HG03060 (cell line): ENCODE measurements at regions not wholly inside any gene's neighbourhood (a gene's known extent, or its start where the extent isn't known, plus 50 kb on each side); places are given as distances from the start of the nearest gene placed in this dataset.

Experiments used
- ATAC-seq: cut with Tn5 transposase; IDR thresholded peaks from one replicate; pipeline ENCODE4 v1.9.1; 2021; ENCODE audit warnings: low read depth, moderate number of reproducible peaks; ENCODE audit not compliant: unreplicated experiment

DNA sequence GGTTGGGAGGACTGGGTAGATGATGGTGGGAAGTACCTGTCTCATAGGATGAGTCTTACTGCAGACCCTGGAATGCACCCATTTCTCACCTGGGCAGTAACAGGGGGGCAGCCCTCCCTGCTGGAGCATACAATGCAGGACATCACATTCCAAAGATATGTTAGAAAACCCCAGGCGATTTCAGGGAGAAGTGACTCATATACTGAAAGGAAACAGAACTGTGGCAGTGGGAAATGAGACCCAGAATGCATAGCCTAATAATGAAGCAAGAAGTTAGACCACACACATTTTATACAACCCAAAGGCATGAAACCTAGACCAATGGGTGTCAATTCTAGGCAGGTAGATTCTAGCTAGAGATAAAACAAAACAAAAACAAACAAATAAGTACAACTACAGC lies 402.7 kb downstream of the IRS2 start:
- ATAC-seq, result no peak

- ATAC-seq, result no peak
Measured at GRCh38 chr13:109381546-109382180, 404.7 kb downstream of the IRS2 start.

DNA sequence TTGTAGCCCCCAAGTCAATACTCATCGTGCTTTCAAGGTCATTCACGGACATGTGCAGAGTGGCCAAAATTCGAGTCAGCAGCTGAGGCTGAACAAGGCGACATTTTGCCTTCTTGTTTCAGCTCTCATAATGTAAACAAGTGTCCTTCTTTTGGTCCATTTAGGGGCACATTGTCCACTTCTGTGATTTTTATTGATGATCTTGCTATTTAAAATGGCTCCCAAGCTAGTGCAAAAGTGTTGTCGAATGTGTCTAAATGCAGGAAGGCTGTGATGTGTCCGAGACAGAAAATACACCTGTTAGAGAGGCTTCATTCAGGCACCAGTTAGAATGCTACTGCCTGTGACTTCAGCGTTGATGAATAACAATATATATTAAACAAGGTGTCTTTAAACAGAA lies 405.9 kb downstream of the IRS2 start:
- no peak for ATAC-seq

- no peak for ATAC-seq
Measured at GRCh38 chr13:109379930-109380329, 406.5 kb downstream of the IRS2 start.

- ATAC-seq, result no peak
Measured at GRCh38 chr13:109376936-109377335, 409.4 kb downstream of the IRS2 start.

- ATAC-seq, result no peak
Measured at GRCh38 chr13:109374609-109375200, 411.7 kb downstream of the IRS2 start.

DNA sequence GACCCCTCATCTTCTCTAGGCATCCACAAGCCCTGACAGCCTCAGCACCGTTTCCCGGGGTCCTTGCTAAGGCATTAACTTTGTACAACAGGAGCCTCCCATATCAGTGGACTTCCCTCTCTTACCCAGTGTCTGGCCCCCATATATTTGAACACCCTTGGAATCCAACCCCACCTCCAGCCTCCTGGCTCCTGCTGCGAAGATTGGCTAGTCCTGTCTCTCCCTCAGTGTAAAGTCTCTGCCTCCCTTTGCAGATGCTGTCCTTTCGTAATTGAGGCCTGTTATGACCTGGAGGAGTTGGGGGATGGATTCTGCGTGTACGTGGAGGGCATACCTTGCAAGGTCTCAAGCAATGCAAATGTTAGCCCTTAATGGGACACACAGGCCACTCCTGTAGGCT lies 413.7 kb downstream of the IRS2 start:
- ATAC-seq, result no peak

- ATAC-seq, result no peak
Measured at GRCh38 chr13:109371066-109371465, 415.3 kb downstream of the IRS2 start.

GRCh38 chr13:109370496-109370895 lies 415.9 kb downstream of the IRS2 start:
- ATAC-seq, result no peak

DNA sequence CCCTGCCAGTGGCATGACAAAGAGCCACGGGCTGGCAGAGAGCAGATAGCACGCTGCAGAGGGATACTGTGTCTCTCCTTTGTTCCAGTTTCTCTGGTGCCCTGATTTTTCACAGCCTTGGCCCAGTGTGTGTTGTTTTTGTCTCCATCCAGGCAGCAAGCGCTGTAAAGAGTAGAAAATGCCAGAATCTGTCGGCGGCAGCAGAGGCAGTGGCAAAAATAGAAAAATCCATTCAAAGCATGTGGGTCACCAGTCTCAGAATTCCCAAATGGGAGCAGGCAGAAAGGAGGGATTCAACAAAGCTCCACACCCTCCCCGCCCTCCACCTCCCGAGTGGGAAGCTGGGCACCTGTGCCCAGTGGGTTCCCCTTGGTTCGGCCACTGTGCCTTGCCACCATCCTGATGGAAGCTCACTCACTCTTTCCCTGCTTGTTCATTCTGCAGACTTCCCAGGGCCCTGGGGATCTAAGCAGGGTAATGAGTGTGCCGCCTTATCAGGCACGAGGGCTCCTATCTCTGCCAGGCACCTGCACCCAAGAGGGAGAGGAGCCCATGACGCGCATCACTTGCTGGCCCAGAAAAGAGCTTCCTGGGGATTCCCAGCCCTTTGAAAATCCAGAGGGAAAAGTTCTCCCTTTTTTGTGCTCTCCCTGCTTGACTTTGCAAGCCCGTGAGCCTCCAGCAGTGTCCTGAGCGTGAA lies 416.9 kb downstream of the IRS2 start:
- ATAC-seq, result no peak

DNA sequence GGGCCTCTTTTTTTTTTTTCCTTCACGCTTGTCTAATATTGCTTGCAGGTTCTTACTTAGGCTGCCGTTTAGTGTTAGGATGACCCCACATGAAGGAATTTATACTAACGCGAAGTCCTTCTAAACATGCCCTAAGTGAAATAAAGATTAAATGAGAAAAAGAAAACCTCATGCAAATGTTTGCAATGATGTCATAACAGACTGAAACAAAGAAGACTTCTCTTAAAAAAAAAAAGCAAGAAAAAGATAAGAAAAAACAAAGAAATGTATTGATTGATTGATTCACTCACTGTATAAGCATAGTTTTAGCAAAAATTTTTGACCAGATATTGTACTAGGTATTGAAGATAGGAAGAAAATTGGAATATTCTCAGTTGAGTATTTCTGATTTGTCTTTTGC lies 418.2 kb downstream of the IRS2 start:
- no peak for ATAC-seq

DNA sequence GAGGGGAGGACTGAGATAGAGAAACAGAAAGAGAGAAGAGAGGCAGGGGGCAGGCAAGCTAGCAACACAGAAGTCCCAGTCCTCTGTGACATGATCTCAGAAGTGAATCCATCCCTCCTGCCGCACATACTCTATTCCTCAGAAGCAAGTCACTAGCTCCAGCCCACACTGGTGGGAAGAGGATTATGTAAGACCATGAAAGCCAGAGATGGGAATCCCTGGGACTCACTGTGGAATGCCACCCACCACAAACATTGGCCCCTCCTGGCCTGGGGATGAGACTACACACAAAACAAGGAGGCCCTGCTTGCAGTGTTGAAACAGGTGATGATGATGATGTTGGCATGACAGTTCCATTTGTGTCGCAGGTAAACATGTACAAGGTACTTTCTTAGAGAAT lies 419.9 kb downstream of the IRS2 start:
- ATAC-seq, result no peak

DNA sequence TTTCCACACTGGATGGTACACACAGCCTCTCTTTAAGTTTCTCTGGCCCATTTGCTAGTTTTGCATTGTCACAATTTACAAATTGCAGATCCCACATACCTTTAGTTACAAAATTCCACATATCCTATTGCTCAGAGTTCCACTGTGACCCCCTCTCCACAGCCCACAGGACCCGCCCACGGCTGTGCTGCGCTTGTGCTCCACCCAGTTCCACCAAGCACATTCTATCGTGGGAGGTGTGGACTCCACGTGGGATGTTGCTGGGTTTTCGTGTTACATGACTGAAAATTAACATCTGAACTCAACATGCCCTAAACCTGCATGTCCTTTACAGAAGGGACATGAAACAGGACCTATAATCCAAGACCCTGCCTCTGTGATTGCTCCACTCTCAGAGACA lies 423.0 kb downstream of the IRS2 start:
- no peak for ATAC-seq

DNA sequence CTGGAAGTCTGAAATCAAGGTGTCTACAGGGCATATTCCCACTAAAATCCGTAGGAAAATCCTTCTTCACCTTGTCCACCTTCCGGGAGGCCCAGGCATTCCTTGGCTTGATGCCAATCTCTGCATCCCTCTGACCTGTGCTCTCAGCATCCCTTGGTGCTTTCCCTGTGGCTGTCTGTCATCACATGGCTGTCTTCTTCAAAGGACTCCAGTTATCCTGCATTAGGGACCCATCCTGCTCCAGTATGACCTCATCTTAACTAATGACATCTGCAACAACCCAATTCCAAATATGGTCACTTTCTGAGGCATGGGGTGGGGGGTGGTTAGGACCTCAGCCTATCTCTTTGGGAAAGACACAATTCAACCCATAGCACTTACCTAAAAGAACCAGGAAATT lies 423.8 kb downstream of the IRS2 start:
- no peak for ATAC-seq

- no peak for ATAC-seq
Measured at GRCh38 chr13:109361562-109362289, 424.7 kb downstream of the IRS2 start.

- no peak for ATAC-seq
Measured at GRCh38 chr13:109357751-109358471, 428.5 kb downstream of the IRS2 start.

DNA sequence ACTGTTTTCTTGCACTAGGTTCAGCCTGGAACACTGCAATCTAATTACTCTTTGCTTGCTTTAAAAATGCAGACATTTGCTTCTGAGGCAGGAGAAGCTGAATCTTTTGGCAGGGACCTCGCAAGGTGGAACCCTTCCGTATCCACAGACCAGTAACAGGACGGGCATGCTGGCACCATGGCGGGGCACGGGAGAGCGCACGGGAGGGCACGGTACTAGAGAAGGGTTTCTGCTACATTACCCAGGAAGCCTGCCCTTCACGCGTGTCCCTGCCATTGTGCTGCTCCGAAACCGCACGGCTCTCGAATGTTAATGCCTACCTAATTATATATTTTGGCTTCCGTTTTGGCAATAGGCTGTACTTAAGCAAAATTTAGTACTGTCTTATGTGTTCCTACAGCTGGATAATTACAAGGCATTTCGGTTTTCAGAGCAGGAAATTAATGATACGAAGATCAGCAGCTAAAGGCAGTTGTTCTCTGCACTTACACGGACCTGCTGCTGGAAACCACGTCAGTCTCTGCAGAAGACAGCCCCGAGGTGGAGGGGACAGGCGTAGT lies 430.4 kb downstream of the IRS2 start:
- no peak for ATAC-seq

GRCh38 chr13:109355166-109355565 lies 431.2 kb downstream of the IRS2 start:
- no peak for ATAC-seq

GRCh38 chr13:109351236-109351635 lies 435.1 kb downstream of the IRS2 start:
- ATAC-seq, result no peak

DNA sequence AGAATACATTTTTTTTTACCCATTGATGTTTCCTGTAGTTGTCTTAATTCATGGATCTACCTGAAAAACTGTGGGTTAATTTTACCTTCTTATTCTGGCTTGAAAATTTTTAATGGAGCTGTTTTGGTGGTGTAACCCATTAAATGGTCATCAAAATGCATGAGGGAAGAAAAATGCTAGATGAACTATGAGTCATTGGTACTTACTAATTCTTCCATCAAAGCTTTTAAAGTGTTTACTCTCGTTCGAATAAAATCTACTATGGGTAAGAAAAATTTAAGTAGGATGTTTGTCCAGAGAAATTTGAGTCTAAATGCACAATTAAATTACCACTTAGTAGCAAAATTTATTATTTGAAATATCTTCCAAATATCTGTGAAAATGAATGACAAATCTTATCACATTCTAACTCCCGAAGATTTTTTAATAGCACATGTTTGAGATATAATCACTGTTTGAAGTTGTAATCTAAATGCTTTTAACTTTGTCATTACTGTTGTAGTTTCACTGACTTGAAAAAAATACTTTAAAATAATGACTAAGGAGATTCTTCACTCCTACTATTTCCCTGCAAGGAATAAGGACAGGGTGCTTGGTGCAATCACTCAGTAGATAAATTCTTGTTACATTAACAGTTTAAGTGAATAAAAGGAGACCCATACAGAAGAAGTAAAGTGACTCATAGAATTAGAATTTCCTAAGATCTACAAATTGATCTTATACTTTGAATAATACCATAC lies 437.7 kb downstream of the IRS2 start:
- no peak for ATAC-seq
